ENCODE measurements at regions not wholly inside any gene's neighbourhood (a gene's known extent, or its start where the extent isn't known, plus 50 kb on each side); places are given as distances from the start of the nearest gene placed in this dataset.

DNA sequence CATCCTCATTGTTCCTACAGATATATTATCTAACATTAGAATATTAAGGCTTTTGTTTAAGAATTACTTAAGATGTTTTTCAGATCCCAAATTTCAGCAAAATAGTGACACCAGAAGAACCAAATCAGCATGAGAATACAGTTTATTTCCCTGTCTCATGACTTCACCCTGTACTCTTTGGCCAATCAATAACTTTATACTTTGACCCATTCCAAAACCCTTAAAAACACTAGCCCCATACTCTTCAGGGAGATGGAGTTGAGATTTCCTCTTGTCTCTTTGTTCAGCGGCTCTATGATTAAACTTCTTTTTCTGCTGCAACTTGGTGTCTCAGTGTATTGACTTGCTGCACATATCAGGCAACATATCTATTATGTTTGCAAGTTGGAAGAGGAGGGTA is 207.7 kb downstream of the ZBBX start:
- Histone ChIP-seq H2AFZ (ENCODE audit: low read length) (no peak overlapping the region), H3K27ac (ENCODE audit: insufficient read depth, low read length) (no peak overlapping the region), H3K4me2 (ENCODE audit: extremely low read depth, insufficient read depth, low read length) (no peak overlapping the region), H4K20me1 (ENCODE audit: control insufficient read depth, extremely low read depth, insufficient read depth, low read length) (no peaks in the 10 kb centered on the region), H3K36me3 (ENCODE audit: control insufficient read depth, insufficient read depth, low read length) (no peaks in the 10 kb centered on the region), H3K79me2 (ENCODE audit: control insufficient read depth, insufficient read depth, low read length) (no peaks in the 10 kb centered on the region), H3K9me3 (ENCODE audit: control insufficient read depth, insufficient read depth, low read depth, low read length) (no peaks in the 10 kb centered on the region), H3K4me3 (replicated peaks in 1 of 4; ENCODE audit: control extremely low read depth in 1 of 4, insufficient read depth in 1 of 4, low read depth in 3 of 4, low read length in 4 of 4) (no peak overlapping the region), H3K9ac (ENCODE audit: insufficient read depth, low read length) (no peak overlapping the region), H3K4me1 (ENCODE audit: control insufficient read depth, extremely low read depth, insufficient read depth, low read length) (no peaks in the 10 kb centered on the region), H3K27me3 (ENCODE audit: control insufficient read depth, insufficient read depth, low read length) (no peaks in the 10 kb centered on the region)
- TF ChIP-seq EZH2 (IDR thresholded peaks at IDR 0.05; ENCODE audit: low read length, missing control alignments) = no peak
- TF ChIP-seq, protein P1, sequence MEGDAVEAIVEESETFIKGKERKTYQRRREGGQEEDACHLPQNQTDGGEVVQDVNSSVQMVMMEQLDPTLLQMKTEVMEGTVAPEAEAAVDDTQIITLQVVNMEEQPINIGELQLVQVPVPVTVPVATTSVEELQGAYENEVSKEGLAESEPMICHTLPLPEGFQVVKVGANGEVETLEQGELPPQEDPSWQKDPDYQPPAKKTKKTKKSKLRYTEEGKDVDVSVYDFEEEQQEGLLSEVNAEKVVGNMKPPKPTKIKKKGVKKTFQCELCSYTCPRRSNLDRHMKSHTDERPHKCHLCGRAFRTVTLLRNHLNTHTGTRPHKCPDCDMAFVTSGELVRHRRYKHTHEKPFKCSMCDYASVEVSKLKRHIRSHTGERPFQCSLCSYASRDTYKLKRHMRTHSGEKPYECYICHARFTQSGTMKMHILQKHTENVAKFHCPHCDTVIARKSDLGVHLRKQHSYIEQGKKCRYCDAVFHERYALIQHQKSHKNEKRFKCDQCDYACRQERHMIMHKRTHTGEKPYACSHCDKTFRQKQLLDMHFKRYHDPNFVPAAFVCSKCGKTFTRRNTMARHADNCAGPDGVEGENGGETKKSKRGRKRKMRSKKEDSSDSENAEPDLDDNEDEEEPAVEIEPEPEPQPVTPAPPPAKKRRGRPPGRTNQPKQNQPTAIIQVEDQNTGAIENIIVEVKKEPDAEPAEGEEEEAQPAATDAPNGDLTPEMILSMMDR (conservative IDR thresholded peaks at IDR 0.05 in 1 of 2, IDR thresholded peaks at IDR 0.05 in 1 of 2; ENCODE audit: low read depth in 1 of 2, low read length in 2 of 2) = no peak
- no peak for DNase-seq (ENCODE audit: low read depth in 2 of 2)

DNA sequence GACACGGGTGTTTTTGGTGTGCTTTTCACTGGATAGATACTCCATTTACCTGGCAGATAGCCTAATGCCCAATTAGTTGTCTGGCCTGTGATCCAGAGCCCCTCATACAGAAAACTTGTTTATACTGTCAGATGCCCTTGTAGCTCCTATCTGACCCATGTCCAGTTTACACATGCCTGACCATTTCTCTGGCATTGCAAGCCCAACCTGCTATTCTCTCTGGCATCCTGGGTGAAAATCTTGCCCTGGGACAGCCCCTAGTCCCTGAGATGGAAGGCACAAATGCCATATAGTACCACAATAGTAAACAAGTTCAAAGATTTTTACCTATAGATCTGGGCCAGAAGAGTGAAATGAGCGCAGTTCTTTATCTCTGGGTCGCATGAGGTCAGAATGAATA is 212.6 kb downstream of the ZBBX start:
- H3K36me3 ChIP-seq (ENCODE audit: control insufficient read depth, insufficient read depth, low read length) = no peaks in the 10 kb centered on the region
- no peaks in the 10 kb centered on the region for H3K9me3 ChIP-seq (ENCODE audit: control insufficient read depth, insufficient read depth, low read depth, low read length)
- H4K20me1 ChIP-seq (ENCODE audit: control insufficient read depth, extremely low read depth, insufficient read depth, low read length) = no peaks in the 10 kb centered on the region
- no peaks in the 10 kb centered on the region for H3K4me1 ChIP-seq (ENCODE audit: control insufficient read depth, extremely low read depth, insufficient read depth, low read length)
- DNase-seq (ENCODE audit: low read depth in 2 of 2) = no peak
- H3K4me2 ChIP-seq (ENCODE audit: extremely low read depth, insufficient read depth, low read length) = no peak overlapping the region
- no peak overlapping the region for H3K4me3 ChIP-seq (replicated peaks in 1 of 4; ENCODE audit: control extremely low read depth in 1 of 4, insufficient read depth in 1 of 4, low read depth in 3 of 4, low read length in 4 of 4)
- no peak overlapping the region for H3K27ac ChIP-seq (ENCODE audit: insufficient read depth, low read length)
- H3K9ac ChIP-seq (ENCODE audit: insufficient read depth, low read length) = no peak overlapping the region
- no peak overlapping the region for H2AFZ ChIP-seq (ENCODE audit: low read length)
- H3K79me2 ChIP-seq (ENCODE audit: control insufficient read depth, insufficient read depth, low read length) = no peaks in the 10 kb centered on the region
- TF ChIP-seq, protein P1 (conservative IDR thresholded peaks at IDR 0.05 in 1 of 2, IDR thresholded peaks at IDR 0.05 in 1 of 2; ENCODE audit: low read depth in 1 of 2, low read length in 2 of 2) = no peak
- TF ChIP-seq EZH2 (IDR thresholded peaks at IDR 0.05; ENCODE audit: low read length, missing control alignments) = no peak
- no peaks in the 10 kb centered on the region for H3K27me3 ChIP-seq (ENCODE audit: control insufficient read depth, insufficient read depth, low read length)

DNA sequence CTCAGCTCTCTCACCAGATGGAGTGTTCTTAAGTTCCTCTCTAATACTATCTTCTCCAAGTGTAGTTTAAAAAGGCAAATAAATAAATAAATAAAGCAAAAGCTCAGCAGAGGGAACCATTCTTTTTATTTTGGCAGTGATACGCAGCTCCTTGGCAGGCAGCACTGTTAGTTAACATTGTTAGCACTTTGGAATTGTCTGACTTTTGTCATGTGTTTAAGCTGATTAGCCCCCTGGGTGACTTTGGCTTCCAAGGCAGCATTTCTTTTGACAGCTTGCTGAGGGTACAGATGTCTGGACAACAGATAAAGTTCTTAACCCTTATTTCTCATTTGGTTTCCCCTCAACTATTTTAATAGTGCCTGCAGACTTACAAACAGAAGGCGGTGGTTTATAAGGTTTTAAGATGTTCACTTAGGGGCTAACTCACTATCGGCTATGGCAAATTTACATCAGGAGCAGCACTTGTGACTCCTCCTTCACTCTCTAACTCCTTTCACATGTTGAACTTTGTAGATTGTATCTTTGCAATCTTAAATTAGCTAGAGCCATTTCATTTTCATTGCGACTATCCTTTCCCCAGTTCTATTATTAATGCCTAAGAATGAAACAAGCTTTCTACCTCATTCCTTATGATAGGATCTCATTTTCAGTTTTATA is 213.4 kb downstream of the ZBBX start:
- Histone ChIP-seq H3K9me3 (ENCODE audit: control insufficient read depth, insufficient read depth, low read depth, low read length) (no peaks in the 10 kb centered on the region), H3K27ac (ENCODE audit: insufficient read depth, low read length) (no peak overlapping the region), H3K79me2 (ENCODE audit: control insufficient read depth, insufficient read depth, low read length) (no peaks in the 10 kb centered on the region), H3K9ac (ENCODE audit: insufficient read depth, low read length) (no peak overlapping the region), H3K36me3 (ENCODE audit: control insufficient read depth, insufficient read depth, low read length) (no peaks in the 10 kb centered on the region), H2AFZ (ENCODE audit: low read length) (no peak overlapping the region), H3K4me2 (ENCODE audit: extremely low read depth, insufficient read depth, low read length) (no peak overlapping the region), H4K20me1 (ENCODE audit: control insufficient read depth, extremely low read depth, insufficient read depth, low read length) (no peaks in the 10 kb centered on the region), H3K4me1 (ENCODE audit: control insufficient read depth, extremely low read depth, insufficient read depth, low read length) (no peaks in the 10 kb centered on the region), H3K27me3 (ENCODE audit: control insufficient read depth, insufficient read depth, low read length) (no peaks in the 10 kb centered on the region), H3K4me3 (replicated peaks in 1 of 4; ENCODE audit: control extremely low read depth in 1 of 4, insufficient read depth in 1 of 4, low read depth in 3 of 4, low read length in 4 of 4) (no peak overlapping the region)
- TF ChIP-seq EZH2 (IDR thresholded peaks at IDR 0.05; ENCODE audit: low read length, missing control alignments) = no peak
- TF ChIP-seq, protein P1 (conservative IDR thresholded peaks at IDR 0.05 in 1 of 2, IDR thresholded peaks at IDR 0.05 in 1 of 2; ENCODE audit: low read depth in 1 of 2, low read length in 2 of 2) = no peak
- DNase-seq (ENCODE audit: low read depth in 2 of 2) = peak in 1 of 2 donors; percentile 1
